ENCODE measurements at regions not wholly inside any gene's neighbourhood (a gene's known extent, or its start where the extent isn't known, plus 50 kb on each side); places are given as distances from the start of the nearest gene placed in this dataset.
A peak's percentile ranks its signal among the peaks of the same experiment; 100 is the strongest.

DNA sequence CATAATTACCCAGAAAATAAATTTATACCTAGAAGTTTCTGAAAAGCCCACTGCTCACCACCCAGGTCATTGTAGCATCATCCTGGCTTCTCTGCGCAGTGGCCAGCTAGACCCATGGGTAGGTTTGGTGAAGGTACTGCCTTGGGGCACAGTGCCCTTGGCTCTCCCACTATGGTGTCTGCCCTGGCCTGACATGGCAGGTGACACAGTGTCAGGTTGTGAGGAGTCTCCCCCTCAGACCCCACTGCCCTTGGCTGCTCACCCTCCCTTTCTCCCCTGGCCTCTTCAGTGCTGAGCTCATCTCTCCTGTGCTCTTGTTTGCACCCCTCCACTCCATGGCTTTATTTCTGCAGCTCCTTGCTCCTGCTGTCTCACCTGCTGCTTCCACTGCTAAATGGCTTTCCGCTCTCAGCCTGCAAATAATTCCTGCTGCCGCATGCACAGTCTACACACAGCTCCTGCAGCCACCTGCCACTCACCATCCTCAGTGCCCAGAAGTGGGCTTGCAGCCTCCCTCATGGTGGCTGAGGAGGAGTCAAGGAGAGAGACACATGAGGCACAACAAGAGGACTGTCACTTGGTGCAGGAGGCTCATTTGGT, 313.4 kb upstream of the MOCS1 start:
- no peak overlapping the region for H2AFZ ChIP-seq
- H3K36me3 ChIP-seq (replicated peaks; ENCODE audit: insufficient read depth, low read depth): no peaks in the 10 kb centered on the region
- H4K20me1 ChIP-seq (ENCODE audit: insufficient read depth, poor library complexity, severe bottlenecking): no peaks in the 10 kb centered on the region
- no peaks in the 10 kb centered on the region for H3K4me1 ChIP-seq (ENCODE audit: insufficient read depth)
- no peak overlapping the region for H3K4me2 ChIP-seq
- H3K27ac ChIP-seq: no peak overlapping the region
- peaks cover 5% of the 10 kb centered on the region for H3K27me3 ChIP-seq
- H3K9me2 ChIP-seq (replicated peaks; ENCODE audit: insufficient read depth): no peaks in the 10 kb centered on the region
- no peaks in the 10 kb centered on the region for H3K9me3 ChIP-seq (ENCODE audit: low read depth)
- no peak overlapping the region for H3K4me3 ChIP-seq
- TF ChIP-seq CTCF (IDR thresholded peaks at IDR 0.05; ENCODE audit: poor library complexity) (no peak), EZH2phosphoT487 (IDR thresholded peaks at IDR 0.05; ENCODE audit: low read depth, severe bottlenecking, unreplicated experiment) (no peak), EZH2 (IDR thresholded peaks at IDR 0.05; ENCODE audit: borderline replicate concordance) (no peak)
- WGBS (ENCODE audit: low lambda C conversion rate, missing lambda C conversion rate): 94% methylated on average over 3 of the region's 3 CpGs
- H3K79me2 ChIP-seq: no peaks in the 10 kb centered on the region
- no peak for DNase-seq (ENCODE audit: low spot score)

GRCh38 chr6:40244699-40245098, 310.4 kb upstream of the MOCS1 start:
- Histone ChIP-seq H2AFZ (no peak overlapping the region), H4K20me1 (ENCODE audit: insufficient read depth, poor library complexity, severe bottlenecking) (no peaks in the 10 kb centered on the region), H3K4me2 (no peak overlapping the region), H3K9me3 (ENCODE audit: low read depth) (no peaks in the 10 kb centered on the region), H3K36me3 (replicated peaks; ENCODE audit: insufficient read depth, low read depth) (no peaks in the 10 kb centered on the region), H3K27ac (no peak overlapping the region), H3K79me2 (no peaks in the 10 kb centered on the region), H3K4me1 (ENCODE audit: insufficient read depth) (no peaks in the 10 kb centered on the region), H3K9me2 (replicated peaks; ENCODE audit: insufficient read depth) (no peaks in the 10 kb centered on the region), H3K4me3 (no peak overlapping the region), H3K27me3 (peaks cover 5% of the 10 kb centered on the region)
- no peak for TF ChIP-seq EZH2phosphoT487 (IDR thresholded peaks at IDR 0.05; ENCODE audit: low read depth, severe bottlenecking, unreplicated experiment)
- no peak for TF ChIP-seq EZH2 (IDR thresholded peaks at IDR 0.05; ENCODE audit: borderline replicate concordance)
- no peak for TF ChIP-seq CTCF (IDR thresholded peaks at IDR 0.05; ENCODE audit: poor library complexity)
- WGBS (ENCODE audit: low lambda C conversion rate, missing lambda C conversion rate): 54% methylated on average over 1 of the region's 1 CpG
- DNase-seq (ENCODE audit: low spot score): peak; percentile 28

- Histone ChIP-seq H3K4me1 (ENCODE audit: insufficient read depth) (no peaks in the 10 kb centered on the region), H3K4me3 (no peak overlapping the region), H2AFZ (no peak overlapping the region), H3K9me2 (replicated peaks; ENCODE audit: insufficient read depth) (no peaks in the 10 kb centered on the region), H3K4me2 (no peak overlapping the region), H3K79me2 (no peaks in the 10 kb centered on the region), H3K36me3 (replicated peaks; ENCODE audit: insufficient read depth, low read depth) (no peaks in the 10 kb centered on the region), H4K20me1 (ENCODE audit: insufficient read depth, poor library complexity, severe bottlenecking) (no peaks in the 10 kb centered on the region), H3K27ac (no peak overlapping the region), H3K27me3 (no peaks in the 10 kb centered on the region), H3K9me3 (ENCODE audit: low read depth) (no peaks in the 10 kb centered on the region)
- TF ChIP-seq EZH2phosphoT487 (IDR thresholded peaks at IDR 0.05; ENCODE audit: low read depth, severe bottlenecking, unreplicated experiment) (no peak), CTCF (IDR thresholded peaks at IDR 0.05; ENCODE audit: poor library complexity) (no peak), EZH2 (IDR thresholded peaks at IDR 0.05; ENCODE audit: borderline replicate concordance) (no peak)
- 89% methylated on average over 2 of the region's 2 CpGs for WGBS (ENCODE audit: low lambda C conversion rate, missing lambda C conversion rate)
- DNase-seq (ENCODE audit: low spot score): no peak
Observed at GRCh38 chr6:40232698-40233097, 298.4 kb upstream of the MOCS1 start.
